CD4-positive, alpha-beta T cell treated with Interleukin-4 for 4 hours (primary cell): ENCODE measurements at regions not wholly inside any gene's neighbourhood (a gene's known extent, or its start where the extent isn't known, plus 50 kb on each side); places are given as distances from the start of the nearest gene placed in this dataset.

Source experiments
- DNase-seq: peaks from one replicate; pipeline ENCODE4 v3.0.0-alpha.2; 2020

GRCh38 chr17:34733333-34733732 is 154.0 kb downstream of the TMEM132E start:
- DNase-seq: no peak

- no peak for DNase-seq
Measured at GRCh38 chr17:34730816-34731215, 151.4 kb downstream of the TMEM132E start.

GRCh38 chr17:34728771-34729310 is 149.5 kb downstream of the TMEM132E start:
- no peak for DNase-seq

GRCh38 chr17:34727601-34728000 is 148.2 kb downstream of the TMEM132E start:
- DNase-seq: no peak

DNA sequence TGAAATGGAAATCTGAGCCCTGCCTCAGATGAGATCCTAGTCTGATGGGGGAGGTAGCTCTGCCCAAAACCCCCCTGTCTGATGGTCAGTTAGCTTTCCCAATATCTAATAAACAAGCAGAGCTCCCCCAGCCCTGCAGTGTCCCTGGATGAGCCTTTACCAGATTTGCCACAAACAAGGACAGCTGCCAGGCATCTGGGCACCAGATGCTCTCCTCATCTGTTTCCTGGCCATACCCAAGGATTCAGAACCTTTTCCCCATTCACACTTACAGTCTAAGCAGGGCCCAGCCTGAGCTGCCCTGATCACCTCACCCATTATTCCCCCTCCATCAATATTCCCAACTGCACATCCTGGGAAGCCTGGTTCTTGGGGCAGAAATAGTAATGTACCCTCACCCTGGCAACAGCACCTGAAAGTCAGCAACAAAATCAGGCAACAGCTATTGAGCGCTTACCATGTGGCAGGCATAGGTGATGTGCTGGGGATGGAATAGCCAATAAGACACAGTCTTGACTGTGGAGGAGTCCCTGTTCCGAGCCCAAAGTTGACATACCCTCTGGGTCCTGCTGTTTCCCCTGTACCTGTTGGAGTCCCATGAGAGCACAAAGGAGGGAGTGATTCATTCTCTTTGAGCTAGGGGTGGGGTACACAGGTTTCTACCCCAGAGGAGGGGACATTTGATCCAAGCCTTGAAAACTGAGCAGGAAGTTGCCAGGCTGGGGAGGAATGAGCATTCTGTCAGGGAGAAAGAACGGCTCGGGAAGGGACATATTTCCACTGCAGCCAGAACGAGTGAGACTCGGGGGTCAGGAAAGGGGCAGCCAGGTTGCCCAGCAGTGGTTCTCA is 147.4 kb downstream of the TMEM132E start:
- no peak for DNase-seq

DNA sequence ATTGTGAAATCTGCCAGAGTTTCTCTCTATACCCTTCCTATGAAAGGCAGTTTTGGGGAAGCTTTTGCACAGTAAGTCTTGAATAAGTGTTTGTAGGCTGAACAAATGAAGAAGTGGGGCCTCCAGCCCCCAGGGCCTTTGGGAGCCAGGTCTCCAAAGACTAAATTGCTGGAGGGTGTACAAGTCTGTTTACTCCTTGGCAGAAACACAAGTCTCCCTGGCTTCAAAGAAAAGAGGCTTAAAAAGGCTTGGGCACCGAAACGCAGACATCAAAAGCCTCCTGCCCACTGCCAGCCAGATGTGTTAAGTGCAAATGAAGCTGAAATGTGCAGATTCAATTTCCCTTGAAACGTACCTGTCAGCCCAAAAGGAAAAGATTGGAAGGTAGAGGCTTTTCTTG is 146.3 kb downstream of the TMEM132E start:
- no peak for DNase-seq

DNA sequence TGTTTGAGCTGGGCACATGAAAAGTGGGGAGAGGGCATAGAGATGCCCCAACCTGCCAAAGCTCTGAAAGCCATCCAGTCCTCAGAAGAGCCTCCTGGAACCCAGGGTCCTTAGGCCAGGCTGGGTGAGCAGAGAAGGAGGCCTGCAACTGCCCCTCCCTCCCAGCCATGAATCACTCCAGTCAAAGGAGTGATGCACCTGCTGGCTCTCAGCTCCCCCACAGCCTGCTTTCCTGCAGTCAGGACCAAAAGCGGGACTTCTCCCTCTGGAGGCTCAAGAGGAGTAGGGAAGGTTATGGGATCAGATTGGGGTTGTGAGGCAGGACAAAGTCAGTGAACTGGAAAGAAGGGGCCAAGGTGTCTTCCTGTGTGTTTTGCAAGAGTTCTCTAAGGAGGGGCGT is 145.6 kb downstream of the TMEM132E start:
- DNase-seq: no peak

DNA sequence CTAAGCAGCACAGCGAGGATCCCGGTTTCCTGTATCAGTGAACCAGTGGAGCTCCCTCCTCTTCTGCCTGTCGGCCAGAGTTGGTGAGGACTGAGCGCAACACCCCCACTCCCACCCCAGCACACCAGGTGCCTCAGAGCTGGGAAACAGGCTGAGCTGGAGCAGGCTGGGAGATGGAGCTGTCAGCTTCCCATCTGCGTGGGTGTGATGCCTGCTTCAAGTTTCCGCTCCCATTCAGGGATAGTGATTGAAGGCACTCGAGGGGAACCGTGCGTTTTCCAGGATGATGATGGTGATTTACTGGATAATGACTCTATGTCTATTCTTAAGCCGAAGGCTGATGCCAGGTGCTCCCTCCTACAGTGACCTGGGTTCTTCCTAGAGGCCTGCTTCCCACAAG is 144.5 kb downstream of the TMEM132E start:
- no peak for DNase-seq

- DNase-seq: no peak
Measured at GRCh38 chr17:34721326-34721725, 141.9 kb downstream of the TMEM132E start.

GRCh38 chr17:34720760-34721159 is 141.4 kb downstream of the TMEM132E start:
- no peak for DNase-seq

DNA sequence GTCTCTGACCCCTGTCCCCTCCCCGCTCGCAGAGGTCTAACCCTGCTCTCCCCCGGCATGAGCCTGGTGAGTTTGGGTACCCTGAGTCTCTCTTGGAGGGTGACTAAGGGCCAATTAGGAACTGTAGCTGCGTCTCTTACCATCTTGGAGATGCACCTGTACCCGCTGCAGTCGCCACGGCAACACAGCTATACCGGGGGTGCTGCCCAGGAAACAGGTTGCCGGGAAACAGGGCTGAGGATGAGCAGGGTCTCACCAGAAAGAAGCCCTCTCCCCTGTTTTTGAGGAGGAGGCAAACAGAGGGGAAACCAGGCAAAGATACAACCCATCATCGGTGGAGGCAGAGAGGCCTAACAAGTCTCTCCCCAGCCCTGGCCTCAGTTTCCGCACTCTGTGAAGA is 140.2 kb downstream of the TMEM132E start:
- DNase-seq: no peak

- no peak for DNase-seq
Measured at GRCh38 chr17:34717092-34717491, 137.7 kb downstream of the TMEM132E start.

DNA sequence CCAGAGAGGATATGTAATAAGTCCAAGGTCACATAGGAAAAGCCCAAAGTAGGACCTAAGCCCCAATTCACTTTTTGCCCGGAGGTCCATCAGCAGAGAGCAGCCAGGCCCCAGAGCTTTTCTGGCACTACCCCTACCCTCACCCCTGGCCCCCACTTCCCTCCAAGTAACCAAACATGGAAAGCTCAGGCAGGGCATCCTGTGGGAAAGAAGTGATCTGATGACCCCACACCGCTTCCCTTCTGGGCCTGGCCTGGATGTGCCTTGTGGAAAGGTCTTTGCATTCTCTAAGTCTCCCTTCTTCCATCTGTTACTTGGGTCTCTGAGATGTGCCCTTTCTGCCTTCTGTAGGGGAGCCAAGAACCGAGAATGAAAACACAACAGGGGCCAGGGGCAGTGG is 136.9 kb downstream of the TMEM132E start:
- DNase-seq: no peak

DNA sequence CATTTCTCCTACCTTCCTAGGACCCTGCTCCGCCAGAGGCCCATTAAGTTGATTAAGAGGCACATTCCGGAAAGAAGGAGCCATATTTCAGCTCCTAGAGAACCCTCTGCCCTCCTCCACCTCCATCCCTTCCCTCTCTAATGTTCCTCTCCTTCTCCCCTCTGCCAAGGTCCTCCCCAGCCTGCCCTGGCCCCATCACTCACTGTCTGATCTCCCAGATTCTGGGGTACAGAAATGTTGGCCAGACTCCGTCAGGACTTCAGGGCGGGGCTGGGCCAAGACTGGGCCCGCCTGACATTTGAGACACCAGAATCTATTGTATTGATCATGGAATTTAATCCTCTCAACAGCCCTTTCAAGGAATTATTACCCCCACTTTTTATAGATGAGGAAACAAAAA is 136.1 kb downstream of the TMEM132E start:
- no peak for DNase-seq

GRCh38 chr17:34714475-34715410 is 135.4 kb downstream of the TMEM132E start:
- no peak for DNase-seq

DNA sequence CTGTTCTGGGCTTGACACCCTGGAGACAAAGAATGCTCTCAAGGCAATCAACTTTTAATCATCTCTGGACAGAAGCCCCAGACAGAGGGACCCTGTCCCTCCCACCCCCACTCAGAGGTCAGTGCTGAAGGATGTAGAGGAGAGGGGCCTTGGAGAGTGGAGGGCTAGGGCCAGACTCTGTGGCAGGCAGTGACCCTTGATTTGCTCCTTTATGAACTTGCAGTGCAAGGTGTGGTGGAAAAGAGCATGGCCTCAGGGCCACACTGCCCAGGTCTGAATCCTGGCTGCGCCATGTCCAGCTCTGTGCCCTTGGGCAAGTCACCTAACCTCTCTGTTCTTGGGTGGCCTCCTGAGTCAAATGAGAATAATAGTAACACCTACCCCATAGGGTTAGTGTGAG is 134.3 kb downstream of the TMEM132E start:
- no peak for DNase-seq

- DNase-seq: no peak
Measured at GRCh38 chr17:34712481-34713195, 133.3 kb downstream of the TMEM132E start.

DNA sequence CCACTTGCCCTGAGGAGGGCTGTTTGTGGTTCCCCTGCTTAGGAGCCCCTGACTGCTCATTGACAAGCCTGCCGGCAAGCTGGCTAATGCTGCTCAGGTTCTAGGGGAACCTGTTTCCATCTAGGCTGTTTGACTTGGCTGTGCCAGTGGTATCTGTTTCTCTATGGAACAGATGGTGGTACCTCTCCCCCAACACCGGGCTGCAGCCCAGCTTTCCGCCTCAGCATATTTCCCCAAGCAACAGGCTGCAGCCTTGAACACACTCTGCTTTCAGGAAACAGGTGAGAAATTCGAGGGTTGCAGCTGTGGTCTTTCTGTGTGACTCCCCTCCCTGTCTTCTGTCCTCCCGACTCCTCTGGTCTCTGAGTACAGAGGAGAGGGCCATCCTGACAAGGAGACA is 132.3 kb downstream of the TMEM132E start:
- DNase-seq: no peak

DNA sequence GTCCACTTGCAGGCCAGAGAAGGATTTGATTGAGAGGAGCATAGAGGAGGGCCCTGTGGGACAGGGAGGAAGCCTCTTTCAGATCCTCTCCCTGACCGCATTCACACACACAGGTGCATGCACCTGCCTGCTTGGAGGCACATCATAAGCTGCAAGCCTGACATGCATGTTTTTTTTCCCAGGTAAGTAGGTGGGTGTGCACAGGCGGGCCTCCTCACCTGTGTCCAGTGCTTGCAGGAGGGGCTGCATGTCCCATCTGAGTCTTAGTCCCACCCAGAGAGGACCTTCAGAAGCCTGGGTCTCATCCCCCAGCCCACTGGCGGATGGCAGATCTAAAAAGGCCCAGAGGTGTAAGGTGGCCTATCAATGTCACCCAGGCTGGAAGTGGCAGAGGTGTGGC is 130.8 kb downstream of the TMEM132E start:
- no peak for DNase-seq

GRCh38 chr17:34709158-34709754 is 129.9 kb downstream of the TMEM132E start:
- no peak for DNase-seq

- no peak for DNase-seq
Measured at GRCh38 chr17:34706029-34706428, 126.6 kb downstream of the TMEM132E start.

DNA sequence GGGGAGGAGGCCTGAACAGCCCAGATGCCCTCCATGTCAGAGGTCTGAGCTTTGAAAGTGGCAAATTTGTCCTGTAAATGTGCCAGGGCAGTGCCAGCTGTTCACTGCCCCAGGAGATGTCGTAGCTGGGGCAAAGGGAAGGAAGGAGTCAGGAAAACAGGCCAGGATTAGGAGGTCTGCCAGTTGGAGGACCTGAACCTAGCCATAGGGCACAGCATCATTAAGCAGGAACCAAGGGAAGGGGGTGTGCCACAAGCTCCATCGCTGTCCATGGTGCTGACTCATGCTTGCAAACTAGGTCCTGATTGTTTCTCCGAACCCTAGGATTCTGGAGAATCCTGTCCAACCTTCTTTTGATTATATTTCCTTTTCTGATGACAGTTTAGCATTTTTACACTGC is 124.2 kb downstream of the TMEM132E start:
- no peak for DNase-seq

DNA sequence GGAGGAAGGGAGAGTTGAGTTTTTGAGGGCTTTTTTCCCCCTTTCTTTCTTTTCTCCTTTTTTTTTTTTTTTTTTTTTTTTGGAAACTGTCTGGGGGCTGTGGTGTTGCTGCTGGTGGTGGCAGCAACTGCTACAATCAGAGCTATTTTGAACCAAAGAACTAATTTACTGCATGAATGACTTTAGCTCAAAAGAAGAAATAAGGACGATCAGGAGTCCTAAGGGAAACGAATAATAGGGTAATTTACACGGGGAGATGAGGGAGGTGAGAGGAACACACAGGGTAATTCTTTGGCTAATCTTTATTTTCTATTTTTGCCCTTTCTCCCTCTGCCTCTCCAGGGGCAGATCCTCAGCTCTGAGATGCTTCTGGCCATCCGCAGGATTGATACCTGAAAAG is 119.8 kb downstream of the TMEM132E start:
- DNase-seq: no peak
